H1 (cell line): ENCODE measurements at regions not wholly inside any gene's neighbourhood (a gene's known extent, or its start where the extent isn't known, plus 50 kb on each side); places are given as distances from the start of the nearest gene placed in this dataset.

Source experiments
- FOSL1 ChIP-seq: IDR thresholded peaks from 2 replicates; pipeline ENCODE4 v1.6.1; 2011; ENCODE audit warnings: mild to moderate bottlenecking, low read depth, low read length, moderate library complexity; ENCODE audit not compliant: insufficient read depth
- HDAC6 ChIP-seq: IDR thresholded peaks from one replicate; pipeline ENCODE4 v1.7.1; 2012; ENCODE audit warnings: low read depth, mild to moderate bottlenecking, inconsistent platforms, low read length, moderate library complexity
- KDM5A ChIP-seq: fragments of 200-600 bp; IDR thresholded peaks from 2 replicates; pipeline ENCODE4 v1.7.1; 2012; ENCODE audit warnings: mild to moderate bottlenecking, low read length, inconsistent platforms, mixed read lengths
- POLR2AphosphoS5 ChIP-seq: IDR thresholded peaks from 2 replicates; pipeline ENCODE4 v1.6.1; 2011; ENCODE audit warnings: low read depth, low read length
- RAD21 ChIP-seq, 2 experiments: IDR thresholded peaks in 1 of 2; conservative IDR thresholded peaks in 1 of 2; 2 replicates each; pipeline ENCODE4 v1.6.1; 2011; ENCODE audit warnings: low read depth in 2 of 2, low read length in 2 of 2, improper control_type of control experiment in 1 of 2, inconsistent platforms in 1 of 2, mild to moderate bottlenecking in 1 of 2, moderate library complexity in 1 of 2
- TF ChIP-seq, protein P1 (sequence below): fragments of 300-600 bp; sonication (generic); IDR thresholded peaks from 2 replicates; pipeline ENCODE4 v1.7.1; 2012; ENCODE audit warnings: low read length, moderate library complexity, mild to moderate bottlenecking, inconsistent platforms; ENCODE audit not compliant: insufficient replicate concordance

DNA sequence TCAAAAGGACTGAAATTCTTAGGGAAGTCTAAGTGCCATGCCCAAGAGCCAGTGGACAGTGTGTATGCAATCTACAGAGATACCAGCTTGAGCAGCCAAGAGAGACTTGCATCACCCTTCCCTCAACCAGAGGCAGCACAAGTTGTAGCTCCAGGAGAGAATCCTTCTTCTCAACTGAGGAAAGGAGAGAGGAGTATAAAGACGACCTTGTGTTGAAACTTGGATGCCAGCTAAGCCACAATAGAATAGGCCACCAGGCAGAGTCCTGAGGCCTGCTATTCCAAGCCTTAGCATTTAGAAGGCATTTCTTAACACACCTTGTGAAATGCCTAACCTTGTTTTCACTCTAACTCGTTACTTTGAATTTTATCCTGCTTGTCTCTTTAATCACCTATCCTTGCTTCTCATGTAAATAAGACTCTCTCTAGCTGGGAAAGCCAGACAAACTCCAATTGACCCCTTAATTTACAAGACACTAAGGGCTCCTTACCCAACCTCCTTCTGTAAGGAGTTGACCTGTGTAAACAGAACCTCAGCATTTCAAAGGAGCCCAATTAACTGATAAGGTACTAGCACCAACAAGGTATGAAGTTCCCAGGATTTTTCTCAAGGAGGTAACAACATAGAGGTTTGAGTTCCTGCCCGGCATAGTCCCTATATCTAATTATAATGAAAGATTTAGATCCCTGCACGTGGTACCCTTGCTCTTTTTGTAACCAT is 738.8 kb downstream of the AMY1C start (continued):
- TF ChIP-seq, protein P1, sequence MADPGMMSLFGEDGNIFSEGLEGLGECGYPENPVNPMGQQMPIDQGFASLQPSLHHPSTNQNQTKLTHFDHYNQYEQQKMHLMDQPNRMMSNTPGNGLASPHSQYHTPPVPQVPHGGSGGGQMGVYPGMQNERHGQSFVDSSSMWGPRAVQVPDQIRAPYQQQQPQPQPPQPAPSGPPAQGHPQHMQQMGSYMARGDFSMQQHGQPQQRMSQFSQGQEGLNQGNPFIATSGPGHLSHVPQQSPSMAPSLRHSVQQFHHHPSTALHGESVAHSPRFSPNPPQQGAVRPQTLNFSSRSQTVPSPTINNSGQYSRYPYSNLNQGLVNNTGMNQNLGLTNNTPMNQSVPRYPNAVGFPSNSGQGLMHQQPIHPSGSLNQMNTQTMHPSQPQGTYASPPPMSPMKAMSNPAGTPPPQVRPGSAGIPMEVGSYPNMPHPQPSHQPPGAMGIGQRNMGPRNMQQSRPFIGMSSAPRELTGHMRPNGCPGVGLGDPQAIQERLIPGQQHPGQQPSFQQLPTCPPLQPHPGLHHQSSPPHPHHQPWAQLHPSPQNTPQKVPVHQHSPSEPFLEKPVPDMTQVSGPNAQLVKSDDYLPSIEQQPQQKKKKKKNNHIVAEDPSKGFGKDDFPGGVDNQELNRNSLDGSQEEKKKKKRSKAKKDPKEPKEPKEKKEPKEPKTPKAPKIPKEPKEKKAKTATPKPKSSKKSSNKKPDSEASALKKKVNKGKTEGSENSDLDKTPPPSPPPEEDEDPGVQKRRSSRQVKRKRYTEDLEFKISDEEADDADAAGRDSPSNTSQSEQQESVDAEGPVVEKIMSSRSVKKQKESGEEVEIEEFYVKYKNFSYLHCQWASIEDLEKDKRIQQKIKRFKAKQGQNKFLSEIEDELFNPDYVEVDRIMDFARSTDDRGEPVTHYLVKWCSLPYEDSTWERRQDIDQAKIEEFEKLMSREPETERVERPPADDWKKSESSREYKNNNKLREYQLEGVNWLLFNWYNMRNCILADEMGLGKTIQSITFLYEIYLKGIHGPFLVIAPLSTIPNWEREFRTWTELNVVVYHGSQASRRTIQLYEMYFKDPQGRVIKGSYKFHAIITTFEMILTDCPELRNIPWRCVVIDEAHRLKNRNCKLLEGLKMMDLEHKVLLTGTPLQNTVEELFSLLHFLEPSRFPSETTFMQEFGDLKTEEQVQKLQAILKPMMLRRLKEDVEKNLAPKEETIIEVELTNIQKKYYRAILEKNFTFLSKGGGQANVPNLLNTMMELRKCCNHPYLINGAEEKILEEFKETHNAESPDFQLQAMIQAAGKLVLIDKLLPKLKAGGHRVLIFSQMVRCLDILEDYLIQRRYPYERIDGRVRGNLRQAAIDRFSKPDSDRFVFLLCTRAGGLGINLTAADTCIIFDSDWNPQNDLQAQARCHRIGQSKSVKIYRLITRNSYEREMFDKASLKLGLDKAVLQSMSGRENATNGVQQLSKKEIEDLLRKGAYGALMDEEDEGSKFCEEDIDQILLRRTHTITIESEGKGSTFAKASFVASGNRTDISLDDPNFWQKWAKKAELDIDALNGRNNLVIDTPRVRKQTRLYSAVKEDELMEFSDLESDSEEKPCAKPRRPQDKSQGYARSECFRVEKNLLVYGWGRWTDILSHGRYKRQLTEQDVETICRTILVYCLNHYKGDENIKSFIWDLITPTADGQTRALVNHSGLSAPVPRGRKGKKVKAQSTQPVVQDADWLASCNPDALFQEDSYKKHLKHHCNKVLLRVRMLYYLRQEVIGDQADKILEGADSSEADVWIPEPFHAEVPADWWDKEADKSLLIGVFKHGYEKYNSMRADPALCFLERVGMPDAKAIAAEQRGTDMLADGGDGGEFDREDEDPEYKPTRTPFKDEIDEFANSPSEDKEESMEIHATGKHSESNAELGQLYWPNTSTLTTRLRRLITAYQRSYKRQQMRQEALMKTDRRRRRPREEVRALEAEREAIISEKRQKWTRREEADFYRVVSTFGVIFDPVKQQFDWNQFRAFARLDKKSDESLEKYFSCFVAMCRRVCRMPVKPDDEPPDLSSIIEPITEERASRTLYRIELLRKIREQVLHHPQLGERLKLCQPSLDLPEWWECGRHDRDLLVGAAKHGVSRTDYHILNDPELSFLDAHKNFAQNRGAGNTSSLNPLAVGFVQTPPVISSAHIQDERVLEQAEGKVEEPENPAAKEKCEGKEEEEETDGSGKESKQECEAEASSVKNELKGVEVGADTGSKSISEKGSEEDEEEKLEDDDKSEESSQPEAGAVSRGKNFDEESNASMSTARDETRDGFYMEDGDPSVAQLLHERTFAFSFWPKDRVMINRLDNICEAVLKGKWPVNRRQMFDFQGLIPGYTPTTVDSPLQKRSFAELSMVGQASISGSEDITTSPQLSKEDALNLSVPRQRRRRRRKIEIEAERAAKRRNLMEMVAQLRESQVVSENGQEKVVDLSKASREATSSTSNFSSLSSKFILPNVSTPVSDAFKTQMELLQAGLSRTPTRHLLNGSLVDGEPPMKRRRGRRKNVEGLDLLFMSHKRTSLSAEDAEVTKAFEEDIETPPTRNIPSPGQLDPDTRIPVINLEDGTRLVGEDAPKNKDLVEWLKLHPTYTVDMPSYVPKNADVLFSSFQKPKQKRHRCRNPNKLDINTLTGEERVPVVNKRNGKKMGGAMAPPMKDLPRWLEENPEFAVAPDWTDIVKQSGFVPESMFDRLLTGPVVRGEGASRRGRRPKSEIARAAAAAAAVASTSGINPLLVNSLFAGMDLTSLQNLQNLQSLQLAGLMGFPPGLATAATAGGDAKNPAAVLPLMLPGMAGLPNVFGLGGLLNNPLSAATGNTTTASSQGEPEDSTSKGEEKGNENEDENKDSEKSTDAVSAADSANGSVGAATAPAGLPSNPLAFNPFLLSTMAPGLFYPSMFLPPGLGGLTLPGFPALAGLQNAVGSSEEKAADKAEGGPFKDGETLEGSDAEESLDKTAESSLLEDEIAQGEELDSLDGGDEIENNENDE, result peak; percentile 72
- no peak for TF ChIP-seq RAD21 (IDR thresholded peaks at IDR 0.05 in 1 of 2, conservative IDR thresholded peaks at IDR 0.05 in 1 of 2; ENCODE audit: low read depth in 2 of 2, low read length in 2 of 2)
- no peak for TF ChIP-seq FOSL1
- TF ChIP-seq HDAC6, result no peak
- no peak for TF ChIP-seq KDM5A
- peak; percentile 62; the same call in 1 of the 2 replicates for TF ChIP-seq POLR2AphosphoS5
